ENCODE measurements at regions not wholly inside any gene's neighbourhood (a gene's known extent, or its start where the extent isn't known, plus 50 kb on each side); places are given as distances from the start of the nearest gene placed in this dataset.

- no peak overlapping the region for H3K4me2 ChIP-seq (ENCODE audit: low read depth, low read length, poor library complexity, severe bottlenecking)
- H3K9me2 ChIP-seq (replicated peaks; ENCODE audit: low read depth, low read length) = no peaks in the 10 kb centered on the region
- no peaks in the 10 kb centered on the region for H3K9me3 ChIP-seq (ENCODE audit: insufficient read depth, low read depth, low read length)
- H3F3A ChIP-seq (ENCODE audit: low read depth) = no peaks in the 10 kb centered on the region
- H2AFZ ChIP-seq (ENCODE audit: low read length) = no peak overlapping the region
- H3K36me3 ChIP-seq (ENCODE audit: insufficient read depth, low read length) = no peaks in the 10 kb centered on the region
- no peaks in the 10 kb centered on the region for H3K4me1 ChIP-seq (ENCODE audit: insufficient read depth, low read length, poor library complexity, severe bottlenecking)
- H3K9ac ChIP-seq (ENCODE audit: low read depth, low read length, poor library complexity, severe bottlenecking) = no peak overlapping the region
- no peaks in the 10 kb centered on the region for H4K20me1 ChIP-seq (ENCODE audit: insufficient read depth, low read length, poor library complexity, severe bottlenecking)
- no peaks in the 10 kb centered on the region for H3K79me2 ChIP-seq (ENCODE audit: insufficient read depth, low read length)
- H3K27me3 ChIP-seq (ENCODE audit: insufficient read depth, low read length, poor library complexity, severe bottlenecking) = no peaks in the 10 kb centered on the region
- no peak overlapping the region for H3K4me3 ChIP-seq (ENCODE audit: low read length, poor library complexity, severe bottlenecking)
- TF ChIP-seq EZH2phosphoT487 (IDR thresholded peaks at IDR 0.05; ENCODE audit: borderline replicate concordance) = no peak
- no peak for TF ChIP-seq CTCF (conservative IDR thresholded peaks at IDR 0.05; ENCODE audit: low read length)
These were observed 136.8 kb downstream of the ALDH8A1 start for GRCh38 chr6:134813146-134813545.

- H3K4me1 ChIP-seq (ENCODE audit: insufficient read depth, low read length, poor library complexity, severe bottlenecking) = no peaks in the 10 kb centered on the region
These were observed 139.5 kb downstream of the ALDH8A1 start for GRCh38 chr6:134810402-134810801.

GRCh38 chr6:134809130-134809529 lies 140.8 kb downstream of the ALDH8A1 start:
- TF ChIP-seq EZH2phosphoT487 (IDR thresholded peaks at IDR 0.05; ENCODE audit: borderline replicate concordance) = no peak
- no peak for TF ChIP-seq CTCF (conservative IDR thresholded peaks at IDR 0.05; ENCODE audit: low read length)
- Histone ChIP-seq H3K4me2 (ENCODE audit: low read depth, low read length, poor library complexity, severe bottlenecking) (no peak overlapping the region), H3K27me3 (ENCODE audit: insufficient read depth, low read length, poor library complexity, severe bottlenecking) (peaks cover 6% of the 10 kb centered on the region), H3K79me2 (ENCODE audit: insufficient read depth, low read length) (no peaks in the 10 kb centered on the region), H3K9me2 (replicated peaks; ENCODE audit: low read depth, low read length) (no peaks in the 10 kb centered on the region), H4K20me1 (ENCODE audit: insufficient read depth, low read length, poor library complexity, severe bottlenecking) (no peaks in the 10 kb centered on the region), H3K4me3 (ENCODE audit: low read length, poor library complexity, severe bottlenecking) (no peak overlapping the region), H3K9ac (ENCODE audit: low read depth, low read length, poor library complexity, severe bottlenecking) (no peak overlapping the region), H3K36me3 (ENCODE audit: insufficient read depth, low read length) (no peaks in the 10 kb centered on the region), H3F3A (ENCODE audit: low read depth) (no peaks in the 10 kb centered on the region), H2AFZ (ENCODE audit: low read length) (no peak overlapping the region), H3K4me1 (ENCODE audit: insufficient read depth, low read length, poor library complexity, severe bottlenecking) (no peaks in the 10 kb centered on the region), H3K9me3 (ENCODE audit: insufficient read depth, low read depth, low read length) (no peaks in the 10 kb centered on the region)

More at GRCh38 chr6:134810402-134810801, 139.5 kb downstream of the ALDH8A1 start:
- peaks cover 6% of the 10 kb centered on the region for H3K27me3 ChIP-seq (ENCODE audit: insufficient read depth, low read length, poor library complexity, severe bottlenecking)
- H2AFZ ChIP-seq (ENCODE audit: low read length) = no peak overlapping the region
- no peaks in the 10 kb centered on the region for H3K9me2 ChIP-seq (replicated peaks; ENCODE audit: low read depth, low read length)
- TF ChIP-seq EZH2phosphoT487 (IDR thresholded peaks at IDR 0.05; ENCODE audit: borderline replicate concordance) = no peak
- no peak for TF ChIP-seq CTCF (conservative IDR thresholded peaks at IDR 0.05; ENCODE audit: low read length)
- H3K9ac ChIP-seq (ENCODE audit: low read depth, low read length, poor library complexity, severe bottlenecking) = no peak overlapping the region
- H3K4me3 ChIP-seq (ENCODE audit: low read length, poor library complexity, severe bottlenecking) = no peak overlapping the region
- no peaks in the 10 kb centered on the region for H3K36me3 ChIP-seq (ENCODE audit: insufficient read depth, low read length)
- no peak overlapping the region for H3K4me2 ChIP-seq (ENCODE audit: low read depth, low read length, poor library complexity, severe bottlenecking)
- H3F3A ChIP-seq (ENCODE audit: low read depth) = no peaks in the 10 kb centered on the region
- H3K79me2 ChIP-seq (ENCODE audit: insufficient read depth, low read length) = no peaks in the 10 kb centered on the region
- no peaks in the 10 kb centered on the region for H4K20me1 ChIP-seq (ENCODE audit: insufficient read depth, low read length, poor library complexity, severe bottlenecking)
- H3K9me3 ChIP-seq (ENCODE audit: insufficient read depth, low read depth, low read length) = no peaks in the 10 kb centered on the region

Data from Loucy (cell line).